Skin epidermis (tissue), 12 donors: ENCODE measurements at regions not wholly inside any gene's neighbourhood (a gene's known extent, or its start where the extent isn't known, plus 50 kb on each side); places are given as distances from the start of the nearest gene placed in this dataset.
"Not testable (repeated sequence)": the region's sequence is repeated elsewhere in the genome, so short reads cannot be mapped to it uniquely, and the experiment has no call there.

Source experiments
- H3K27ac ChIP-seq, 21 experiments: fragments of 200-600 bp; sonication (generic) in 11 of 21; one replicate each; pipeline ENCODE4 v1.5.0; 2020; ENCODE audit warnings: mild to moderate bottlenecking in 3 of 21, inconsistent platforms in 2 of 21, moderate library complexity in 2 of 21
- H3K4me3 ChIP-seq, 7 experiments: fragments of 200-600 bp; sonication (generic) in 2 of 7; one replicate each; pipeline ENCODE4 v1.5.0; 2020; ENCODE audit warnings: inconsistent platforms in 2 of 7, mild to moderate bottlenecking in 2 of 7, moderate library complexity in 1 of 7

- Histone ChIP-seq H3K4me3 (no peak overlapping the region), H3K27ac (no peak overlapping the region)
Measured at GRCh38 chr2:62339837-62340236, 143.9 kb downstream of the B3GNT2 start.

GRCh38 chr2:62339413-62339812, 143.5 kb downstream of the B3GNT2 start:
- no peak overlapping the region for H3K27ac ChIP-seq
- no peak overlapping the region for H3K4me3 ChIP-seq

GRCh38 chr2:62338111-62338510, 142.2 kb downstream of the B3GNT2 start:
- Histone ChIP-seq H3K4me3 (no peak overlapping the region), H3K27ac (no peak overlapping the region)

- H3K27ac ChIP-seq = no peak overlapping the region
- no peak overlapping the region for H3K4me3 ChIP-seq
Measured at GRCh38 chr2:62337403-62337802, 141.5 kb downstream of the B3GNT2 start.

GRCh38 chr2:62335612-62336011, 139.7 kb downstream of the B3GNT2 start:
- no peak overlapping the region for H3K4me3 ChIP-seq
- peak overlapping the region in 1 of 21 experiments; percentile 1 for H3K27ac ChIP-seq

- Histone ChIP-seq H3K4me3 (no peak overlapping the region), H3K27ac (no peak overlapping the region)
Measured at GRCh38 chr2:62334440-62335058, 138.6 kb downstream of the B3GNT2 start.

- H3K4me3 ChIP-seq = no peak overlapping the region
- no peak overlapping the region for H3K27ac ChIP-seq
Measured at GRCh38 chr2:62334009-62334408, 138.1 kb downstream of the B3GNT2 start.

GRCh38 chr2:62330959-62331358, 135.0 kb downstream of the B3GNT2 start:
- Histone ChIP-seq H3K4me3 (no peak overlapping the region), H3K27ac (no peak overlapping the region)

GRCh38 chr2:62329797-62330196, 133.9 kb downstream of the B3GNT2 start:
- H3K27ac ChIP-seq = no peak overlapping the region
- H3K4me3 ChIP-seq = no peak overlapping the region

- Histone ChIP-seq H3K27ac (no peak overlapping the region), H3K4me3 (no peak overlapping the region)
Measured at GRCh38 chr2:62326735-62327134, 130.8 kb downstream of the B3GNT2 start.

GRCh38 chr2:62325398-62325797, 129.5 kb downstream of the B3GNT2 start:
- Histone ChIP-seq H3K27ac (no peak overlapping the region), H3K4me3 (no peak overlapping the region)

- Histone ChIP-seq H3K4me3 (no peak overlapping the region), H3K27ac (no peak overlapping the region)
Measured at GRCh38 chr2:62321380-62322289, 125.7 kb downstream of the B3GNT2 start.

GRCh38 chr2:62320657-62321357, 124.9 kb downstream of the B3GNT2 start:
- no peak overlapping the region for H3K27ac ChIP-seq
- H3K4me3 ChIP-seq = no peak overlapping the region

GRCh38 chr2:62320137-62320536, 124.2 kb downstream of the B3GNT2 start:
- H3K27ac ChIP-seq, H3K4me3 ChIP-seq: not testable (repeated sequence)

GRCh38 chr2:62319070-62319469, 123.2 kb downstream of the B3GNT2 start:
- H3K4me3 ChIP-seq = no peak overlapping the region
- H3K27ac ChIP-seq = no peak overlapping the region

- Histone ChIP-seq H3K27ac (no peak overlapping the region), H3K4me3 (no peak overlapping the region)
Measured at GRCh38 chr2:62315476-62315875, 119.6 kb downstream of the B3GNT2 start.

GRCh38 chr2:62314291-62314690, 118.4 kb downstream of the B3GNT2 start:
- Histone ChIP-seq H3K4me3 (no peak overlapping the region), H3K27ac (peak overlapping the region in 5 of 21 experiments; percentile 9 to 63 (median 19))

- Histone ChIP-seq H3K27ac (peak overlapping the region in 3 of 21 experiments; percentile 19 to 63 (median 55)), H3K4me3 (no peak overlapping the region)
Measured at GRCh38 chr2:62313449-62314227, 117.7 kb downstream of the B3GNT2 start.

- peak overlapping the region in 11 of 21 experiments; percentile 39 to 83 (median 61) for H3K27ac ChIP-seq
- no peak overlapping the region for H3K4me3 ChIP-seq
Measured at GRCh38 chr2:62309465-62310091, 113.7 kb downstream of the B3GNT2 start.
